DOHH2 (cell line): ENCODE measurements at regions not wholly inside any gene's neighbourhood (a gene's known extent, or its start where the extent isn't known, plus 50 kb on each side); places are given as distances from the start of the nearest gene placed in this dataset.

Source experiments
- H3F3A ChIP-seq: fragments of 200-600 bp; sonication (generic), shearing (Covaris generic); 2 replicates; pipeline ENCODE4 v1.6.0; 2016; ENCODE audit warnings: antibody characterized with exemption, mild to moderate bottlenecking; ENCODE audit not compliant: control insufficient read depth, insufficient read depth
- H3K27ac ChIP-seq: fragments of 200-600 bp; sonication (generic); 2 replicates; pipeline ENCODE4 v1.5.1; 2014; ENCODE audit warnings: low read depth, mild to moderate bottlenecking, low read length, moderate library complexity
- H3K27me3 ChIP-seq: fragments of 200-600 bp; sonication (generic); 2 replicates; pipeline ENCODE4 v1.6.1; 2014; ENCODE audit warnings: mild to moderate bottlenecking, low read length, mixed read lengths; ENCODE audit not compliant: control insufficient read depth
- H3K36me3 ChIP-seq: fragments of 200-600 bp; sonication (generic); 2 replicates; pipeline ENCODE4 v1.6.1; 2014; ENCODE audit warnings: mild to moderate bottlenecking, low read length, moderate library complexity, mixed read lengths; ENCODE audit not compliant: control insufficient read depth
- H3K4me1 ChIP-seq: fragments of 200-600 bp; sonication (generic); 2 replicates; pipeline ENCODE4 v1.6.1; 2014; ENCODE audit warnings: mild to moderate bottlenecking, low read length, mixed read lengths; ENCODE audit not compliant: control insufficient read depth
- H3K4me2 ChIP-seq: fragments of 200-600 bp; sonication (generic); 2 replicates; pipeline ENCODE4 v1.6.0; 2014; ENCODE audit warnings: mild to moderate bottlenecking, low read length, moderate library complexity
- H3K4me3 ChIP-seq: fragments of 200-600 bp; sonication (generic); 2 replicates; pipeline ENCODE4 v1.5.1; 2014; ENCODE audit warnings: mild to moderate bottlenecking, low read length, mixed read lengths
- H3K79me2 ChIP-seq: fragments of 200-600 bp; sonication (generic); 2 replicates; pipeline ENCODE4 v1.6.1; 2014; ENCODE audit warnings: mild to moderate bottlenecking, low read length, mixed read lengths; ENCODE audit not compliant: control insufficient read depth
- H3K9me2 ChIP-seq: fragments of 200-600 bp; sonication (generic); replicated peaks from 2 replicates; pipeline ENCODE4 v1.6.1; 2014; ENCODE audit warnings: mild to moderate bottlenecking, low read length, mixed read lengths; ENCODE audit not compliant: control insufficient read depth
- H3K9me3 ChIP-seq: fragments of 200-600 bp; sonication (generic); 2 replicates; pipeline ENCODE4 v1.6.1; 2014; ENCODE audit warnings: antibody characterized with exemption, low read length, mixed read lengths; ENCODE audit not compliant: control insufficient read depth, insufficient read depth
- H4K20me1 ChIP-seq: fragments of 200-600 bp; sonication (generic); 2 replicates; pipeline ENCODE4 v1.6.0; 2014; ENCODE audit warnings: low read depth, mild to moderate bottlenecking, antibody characterized with exemption, low read length, moderate library complexity; ENCODE audit not compliant: control insufficient read depth, insufficient read depth
- CTCF ChIP-seq: fragments of 200-600 bp; sonication (generic); IDR thresholded peaks from one replicate; pipeline ENCODE4 v1.5.1; 2014; ENCODE audit warnings: antibody characterized with exemption, mild to moderate bottlenecking, low read depth, low read length; ENCODE audit not compliant: poor library complexity, severe bottlenecking
- EZH2phosphoT487 ChIP-seq: fragments of 200-600 bp; sonication (generic); IDR thresholded peaks from 2 replicates; pipeline ENCODE4 v1.6.1; 2017; ENCODE audit warnings: borderline replicate concordance, mild to moderate bottlenecking, antibody characterized with exemption, low read length, moderate library complexity, mixed read lengths

GRCh38 chr20:58102261-58102660, 126.2 kb downstream of the ANKRD60 start:
- Histone ChIP-seq H3K4me1 (no peaks in the 10 kb centered on the region), H3K79me2 (no peaks in the 10 kb centered on the region), H3F3A (no peaks in the 10 kb centered on the region), H3K36me3 (no peaks in the 10 kb centered on the region), H3K4me2 (no peak overlapping the region), H3K9me2 (no peaks in the 10 kb centered on the region), H4K20me1 (no peaks in the 10 kb centered on the region), H3K4me3 (no peak overlapping the region), H3K27ac (no peak overlapping the region), H3K9me3 (no peaks in the 10 kb centered on the region), H3K27me3 (no peaks in the 10 kb centered on the region)
- no peak for TF ChIP-seq EZH2phosphoT487
- no peak for TF ChIP-seq CTCF

GRCh38 chr20:58100731-58101356, 127.6 kb downstream of the ANKRD60 start:
- Histone ChIP-seq H3K9me2 (no peaks in the 10 kb centered on the region), H3K27me3 (no peaks in the 10 kb centered on the region), H3K9me3 (no peaks in the 10 kb centered on the region), H3K27ac (no peak overlapping the region), H3K36me3 (no peaks in the 10 kb centered on the region), H4K20me1 (no peaks in the 10 kb centered on the region), H3K4me1 (no peaks in the 10 kb centered on the region), H3K79me2 (no peaks in the 10 kb centered on the region), H3K4me3 (no peak overlapping the region), H3F3A (no peaks in the 10 kb centered on the region), H3K4me2 (no peak overlapping the region)
- no peak for TF ChIP-seq EZH2phosphoT487
- TF ChIP-seq CTCF = no peak

GRCh38 chr20:58099956-58100730, 128.3 kb downstream of the ANKRD60 start:
- H3K27ac ChIP-seq = no peak overlapping the region
- peaks cover 5% of the 10 kb centered on the region; the same call in 1 of the 2 replicates for H3K27me3 ChIP-seq
- no peak for TF ChIP-seq EZH2phosphoT487
- no peak for TF ChIP-seq CTCF

More at GRCh38 chr20:58099956-58100730, 128.3 kb downstream of the ANKRD60 start:
- no peaks in the 10 kb centered on the region for H3K9me3 ChIP-seq
- H3K4me3 ChIP-seq = no peak overlapping the region
- H3K9me2 ChIP-seq = no peaks in the 10 kb centered on the region
- no peaks in the 10 kb centered on the region for H4K20me1 ChIP-seq
- H3K4me1 ChIP-seq = no peaks in the 10 kb centered on the region
- H3F3A ChIP-seq = no peaks in the 10 kb centered on the region
- no peaks in the 10 kb centered on the region for H3K79me2 ChIP-seq
- H3K4me2 ChIP-seq = no peak overlapping the region
- H3K36me3 ChIP-seq = no peaks in the 10 kb centered on the region
